ENCODE measurements at regions not wholly inside any gene's neighbourhood (a gene's known extent, or its start where the extent isn't known, plus 50 kb on each side); places are given as distances from the start of the nearest gene placed in this dataset.

DNA sequence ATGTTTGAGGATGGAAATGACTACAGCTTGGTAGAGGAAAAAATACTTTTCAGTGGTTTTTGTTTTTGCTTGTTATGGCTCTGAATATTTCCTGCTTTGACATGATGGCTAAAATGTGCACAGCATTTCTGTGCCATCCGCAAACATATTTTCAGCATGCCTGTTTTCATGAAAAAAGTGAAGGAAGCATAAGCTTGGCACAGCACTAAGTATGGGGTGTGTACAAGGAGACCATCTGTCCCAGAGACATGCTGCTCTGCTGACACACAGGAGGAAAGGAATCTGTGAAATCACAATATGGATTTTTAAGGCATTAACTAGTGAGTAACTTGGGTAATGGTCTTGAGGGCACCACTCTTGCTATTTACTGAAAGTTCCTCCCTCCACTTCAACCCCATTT is 595.5 kb downstream of the RWDD3 start:
- TF ChIP-seq Cebpa-rat (IDR thresholded peaks at IDR 0.05), result no peak
- H3K9me3 ChIP-seq, result no peaks in the 10 kb centered on the region
- H3K4me2 ChIP-seq, result no peak overlapping the region
- H3K36me3 ChIP-seq, result no peaks in the 10 kb centered on the region
- no peaks in the 10 kb centered on the region for H3K4me1 ChIP-seq
- H3K4me3 ChIP-seq, result no peak overlapping the region
- H3K27ac ChIP-seq, result no peak overlapping the region
- no peaks in the 10 kb centered on the region for H3K27me3 ChIP-seq
- no peak overlapping the region for H3K9ac ChIP-seq
- H4K20me1 ChIP-seq, result no peaks in the 10 kb centered on the region

DNA sequence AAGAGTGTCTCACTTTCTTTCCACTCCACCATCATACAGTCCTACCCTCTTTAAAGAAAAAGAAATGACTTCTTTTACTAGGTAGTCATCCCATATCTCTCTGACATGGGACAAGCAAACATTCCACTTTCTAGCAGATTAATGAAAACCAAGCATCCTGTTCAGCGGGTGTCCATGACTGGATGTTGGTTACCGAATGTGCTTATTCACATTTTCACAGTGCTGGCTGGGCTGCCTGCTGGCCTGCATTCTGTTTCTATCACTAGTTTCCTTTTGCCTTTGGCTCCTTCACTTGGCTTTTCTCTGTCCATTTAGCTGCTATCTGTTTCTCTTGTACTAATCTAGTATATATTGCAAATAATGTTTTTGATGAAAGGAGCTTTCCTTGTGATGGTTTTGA is 598.4 kb downstream of the RWDD3 start:
- H3K9me3 ChIP-seq, result no peaks in the 10 kb centered on the region; the same call in 1 of the 2 replicates
- H3K4me1 ChIP-seq, result no peaks in the 10 kb centered on the region
- H3K27me3 ChIP-seq, result no peaks in the 10 kb centered on the region
- no peak overlapping the region for H3K27ac ChIP-seq
- H4K20me1 ChIP-seq, result no peaks in the 10 kb centered on the region
- no peaks in the 10 kb centered on the region for H3K36me3 ChIP-seq
- no peak overlapping the region for H3K4me3 ChIP-seq
- no peak overlapping the region for H3K4me2 ChIP-seq
- no peak for TF ChIP-seq Cebpa-rat (IDR thresholded peaks at IDR 0.05)
- no peak overlapping the region for H3K9ac ChIP-seq

DNA sequence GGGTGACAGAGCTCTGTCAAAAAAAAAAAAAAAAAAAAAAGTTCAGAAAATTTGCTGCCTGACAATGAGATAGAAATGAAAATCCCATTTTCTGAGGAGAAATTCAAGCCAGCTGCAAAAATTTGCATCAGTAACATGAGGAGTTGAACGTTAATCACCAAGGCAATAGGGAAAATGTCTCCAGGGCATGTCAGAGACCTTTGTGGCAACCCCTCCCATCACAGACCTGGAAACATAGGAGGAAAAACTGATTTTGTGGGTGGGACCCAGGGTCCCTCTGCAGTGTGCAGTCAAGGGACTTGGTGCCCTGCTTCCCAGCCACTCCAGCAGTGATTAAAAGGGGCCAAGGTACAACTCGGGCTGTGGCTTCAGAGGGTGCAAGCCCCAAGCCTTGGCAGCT is 615.4 kb downstream of the RWDD3 start:
- Histone ChIP-seq H3K9me3 (peaks cover 11% of the 10 kb centered on the region), H3K4me2 (no peak overlapping the region), H3K27ac (no peak overlapping the region), H3K27me3 (no peaks in the 10 kb centered on the region), H3K4me1 (no peaks in the 10 kb centered on the region), H3K4me3 (no peak overlapping the region), H3K9ac (no peak overlapping the region), H4K20me1 (no peaks in the 10 kb centered on the region), H3K36me3 (no peaks in the 10 kb centered on the region)
- no peak for TF ChIP-seq Cebpa-rat (IDR thresholded peaks at IDR 0.05)

DNA sequence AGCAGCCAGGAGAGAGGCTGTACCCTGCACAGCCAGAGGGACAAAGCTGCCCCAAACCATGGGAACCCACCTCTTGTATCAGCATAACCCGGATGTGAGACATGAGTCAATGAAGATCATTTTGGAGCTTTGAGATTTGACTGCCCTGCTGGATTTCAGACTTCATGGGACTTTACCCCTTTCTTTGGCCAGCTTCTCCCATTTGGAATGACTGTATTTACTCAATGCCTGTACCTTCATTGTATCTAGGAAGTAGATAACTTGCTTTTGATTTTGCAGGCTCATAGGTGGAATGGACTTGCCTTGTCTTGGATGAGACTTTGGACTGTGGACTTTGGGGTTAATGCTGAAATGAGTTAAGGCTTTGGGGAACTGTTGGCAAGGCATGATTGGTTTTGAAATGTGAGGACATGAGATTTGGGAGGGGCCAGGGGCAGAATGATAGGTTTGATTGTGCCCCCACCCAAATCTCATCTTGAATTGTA is 616.2 kb downstream of the RWDD3 start:
- Histone ChIP-seq H3K4me2 (no peak overlapping the region), H3K4me3 (no peak overlapping the region), H3K27me3 (no peaks in the 10 kb centered on the region), H3K27ac (no peak overlapping the region), H3K9me3 (peaks cover 19% of the 10 kb centered on the region), H4K20me1 (no peaks in the 10 kb centered on the region), H3K36me3 (no peaks in the 10 kb centered on the region), H3K9ac (no peak overlapping the region), H3K4me1 (no peaks in the 10 kb centered on the region)
- TF ChIP-seq Cebpa-rat (IDR thresholded peaks at IDR 0.05), result no peak

DNA sequence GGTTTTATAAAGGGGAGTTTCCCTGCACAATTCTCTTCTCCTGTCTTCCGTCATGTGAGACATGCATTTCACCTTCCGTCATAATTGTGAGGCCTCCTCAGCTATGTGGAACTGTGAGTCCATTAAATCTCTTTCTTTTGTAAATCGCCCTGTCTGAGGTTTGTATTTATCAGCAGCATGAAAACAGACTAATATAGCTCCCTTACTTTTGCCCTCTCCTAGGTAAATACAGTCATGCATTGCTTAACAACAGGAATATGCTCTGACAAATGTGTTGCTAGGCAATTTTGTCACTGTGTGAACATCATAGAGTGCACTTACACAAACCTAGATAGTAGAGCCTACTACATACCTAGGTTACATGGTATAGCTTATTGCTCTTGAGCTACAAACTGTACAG is 616.8 kb downstream of the RWDD3 start:
- no peaks in the 10 kb centered on the region for H3K4me1 ChIP-seq
- no peak for TF ChIP-seq Cebpa-rat (IDR thresholded peaks at IDR 0.05)

DNA sequence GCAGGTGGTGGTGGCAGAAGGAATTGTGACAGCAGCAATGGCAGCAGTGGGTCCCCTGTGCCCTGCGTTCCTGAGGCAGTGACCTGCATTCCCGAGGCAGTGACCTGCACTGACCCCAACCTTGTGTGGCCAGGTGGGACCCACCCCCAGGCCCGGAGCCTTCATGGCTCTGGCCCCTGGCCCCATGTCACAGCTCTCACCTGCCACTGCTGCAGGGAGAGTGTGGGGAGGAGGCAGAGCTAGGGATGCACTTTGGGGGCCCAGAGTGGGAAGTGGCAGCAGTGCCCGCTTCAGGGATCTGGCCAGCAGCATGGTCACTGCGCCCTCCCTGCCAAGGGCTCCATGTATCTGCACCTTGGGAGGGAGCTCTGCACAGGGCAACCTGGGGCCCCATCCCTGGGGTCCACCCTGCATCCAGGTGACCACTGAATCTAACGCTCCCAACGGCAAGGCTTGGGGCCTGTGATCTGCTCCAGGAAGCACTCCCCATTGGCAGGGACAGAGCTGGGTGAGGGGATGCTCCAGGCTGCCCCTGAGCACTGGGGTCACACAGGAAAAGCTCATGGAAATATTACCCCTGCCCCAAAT is 618.6 kb downstream of the RWDD3 start:
- Histone ChIP-seq H3K36me3 (no peaks in the 10 kb centered on the region), H3K4me3 (no peak overlapping the region), H3K4me2 (no peak overlapping the region), H3K4me1 (no peaks in the 10 kb centered on the region), H3K9ac (no peak overlapping the region), H3K9me3 (peaks cover 20% of the 10 kb centered on the region), H3K27ac (no peak overlapping the region), H3K27me3 (no peaks in the 10 kb centered on the region), H4K20me1 (no peaks in the 10 kb centered on the region)
- TF ChIP-seq Cebpa-rat (IDR thresholded peaks at IDR 0.05), result no peak

More for the DNA sequence above, 616.8 kb downstream of the RWDD3 start:
- no peak overlapping the region for H3K27ac ChIP-seq
- H3K36me3 ChIP-seq, result no peaks in the 10 kb centered on the region
- H3K9me3 ChIP-seq, result peaks cover 20% of the 10 kb centered on the region
- no peaks in the 10 kb centered on the region for H3K27me3 ChIP-seq
- no peak overlapping the region for H3K4me2 ChIP-seq
- H4K20me1 ChIP-seq, result no peaks in the 10 kb centered on the region
- no peak overlapping the region for H3K9ac ChIP-seq
- H3K4me3 ChIP-seq, result no peak overlapping the region

DNA sequence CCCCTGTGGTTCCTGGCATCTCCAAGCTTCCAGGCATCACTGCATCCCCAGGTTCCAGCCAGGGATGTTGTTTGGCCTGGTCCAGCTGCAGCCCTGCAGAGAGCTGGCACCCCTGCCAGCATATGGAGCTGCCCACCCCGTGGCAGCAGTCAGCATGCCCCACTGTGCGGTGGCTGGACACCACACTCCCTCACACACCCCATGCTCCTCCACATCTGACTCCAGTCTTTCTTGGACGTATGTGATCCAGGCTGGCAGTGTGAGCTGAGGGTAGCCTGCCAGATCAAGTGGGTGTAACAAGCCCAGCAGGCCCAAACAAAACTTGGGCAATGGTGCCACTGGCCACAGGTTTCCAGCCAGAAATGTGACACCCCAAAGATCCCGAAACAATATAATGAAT is 620.4 kb downstream of the RWDD3 start:
- H3K4me3 ChIP-seq, result no peak overlapping the region
- no peak overlapping the region for H3K4me2 ChIP-seq
- H3K9ac ChIP-seq, result no peak overlapping the region
- no peak overlapping the region for H3K27ac ChIP-seq
- H3K27me3 ChIP-seq, result no peaks in the 10 kb centered on the region
- H3K4me1 ChIP-seq, result no peaks in the 10 kb centered on the region
- H3K36me3 ChIP-seq, result no peaks in the 10 kb centered on the region
- TF ChIP-seq Cebpa-rat (IDR thresholded peaks at IDR 0.05), result no peak
- peaks cover 20% of the 10 kb centered on the region for H3K9me3 ChIP-seq
- H4K20me1 ChIP-seq, result no peaks in the 10 kb centered on the region

DNA sequence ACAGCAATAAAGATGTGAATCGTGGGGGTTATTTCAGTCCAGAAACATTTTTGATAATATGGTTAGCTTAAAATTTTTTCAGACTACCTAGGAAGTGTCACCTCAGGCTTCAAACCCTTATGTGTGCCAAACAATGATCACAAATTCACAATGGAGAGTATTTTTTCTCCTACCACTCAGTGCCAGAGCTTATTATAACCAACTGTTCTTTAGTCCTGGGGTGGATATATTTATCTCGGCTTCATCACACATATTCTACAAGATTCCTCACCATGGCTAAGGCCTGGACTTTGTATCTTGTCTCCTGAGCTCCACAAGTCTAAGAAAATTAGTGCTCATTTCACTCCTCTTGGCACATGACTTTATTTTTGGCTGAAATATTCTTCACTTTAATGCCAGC is 629.1 kb downstream of the RWDD3 start:
- H4K20me1 ChIP-seq, result no peaks in the 10 kb centered on the region
- H3K27me3 ChIP-seq, result no peaks in the 10 kb centered on the region
- no peaks in the 10 kb centered on the region for H3K4me1 ChIP-seq
- no peaks in the 10 kb centered on the region for H3K9me3 ChIP-seq
- H3K9ac ChIP-seq, result no peak overlapping the region
- H3K4me2 ChIP-seq, result no peak overlapping the region
- H3K4me3 ChIP-seq, result no peak overlapping the region
- no peaks in the 10 kb centered on the region for H3K36me3 ChIP-seq
- TF ChIP-seq Cebpa-rat (IDR thresholded peaks at IDR 0.05), result no peak
- H3K27ac ChIP-seq, result no peak overlapping the region

DNA sequence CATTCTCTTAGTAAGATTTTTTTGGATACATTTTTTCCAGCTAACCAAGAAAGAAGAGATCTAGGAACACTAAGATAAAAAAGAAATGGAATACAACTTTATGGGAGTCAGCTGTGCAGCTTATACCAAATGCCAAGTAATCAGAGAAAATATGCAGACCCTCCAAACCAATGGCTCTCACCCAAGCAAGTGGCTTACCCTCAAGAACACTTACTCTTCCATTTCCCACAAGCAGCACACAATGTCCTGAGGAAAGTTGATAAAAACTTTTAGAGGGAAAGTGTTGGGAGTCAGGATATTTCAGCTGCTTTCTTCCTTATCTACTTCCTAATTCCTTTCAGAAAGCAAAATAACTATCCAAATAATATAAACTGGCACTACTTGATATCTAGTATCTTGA is 631.8 kb downstream of the RWDD3 start:
- no peak overlapping the region for H3K9ac ChIP-seq
- H3K4me1 ChIP-seq, result no peaks in the 10 kb centered on the region
- H3K36me3 ChIP-seq, result no peaks in the 10 kb centered on the region
- no peak for TF ChIP-seq Cebpa-rat (IDR thresholded peaks at IDR 0.05)
- no peak overlapping the region for H3K4me2 ChIP-seq
- no peak overlapping the region for H3K27ac ChIP-seq
- H3K9me3 ChIP-seq, result no peaks in the 10 kb centered on the region
- no peaks in the 10 kb centered on the region for H4K20me1 ChIP-seq
- H3K4me3 ChIP-seq, result no peak overlapping the region
- no peaks in the 10 kb centered on the region for H3K27me3 ChIP-seq

DNA sequence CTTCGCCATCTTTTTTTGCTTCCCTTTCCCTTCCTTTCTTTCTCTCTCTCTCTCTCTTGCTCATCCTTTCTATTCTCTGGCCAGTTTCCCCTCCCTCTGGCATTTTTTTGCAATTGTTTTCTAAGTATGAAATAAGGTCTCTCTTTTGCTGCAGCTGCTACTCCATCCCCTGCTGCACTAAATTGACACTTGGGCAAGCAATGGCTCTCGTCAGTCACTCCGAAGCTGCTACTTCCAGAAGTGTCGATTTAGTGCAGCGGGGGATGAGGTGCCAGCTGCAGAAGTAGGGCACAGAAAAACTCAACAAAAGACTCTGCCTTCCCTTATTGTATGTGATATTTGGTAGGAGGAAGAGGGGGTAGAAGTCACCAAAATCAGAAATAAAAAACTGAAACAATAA is 642.3 kb downstream of the RWDD3 start:
- no peak overlapping the region for H3K4me3 ChIP-seq
- no peaks in the 10 kb centered on the region for H3K27me3 ChIP-seq
- no peak for TF ChIP-seq Cebpa-rat (IDR thresholded peaks at IDR 0.05)

More for the DNA sequence above, 642.3 kb downstream of the RWDD3 start:
- Histone ChIP-seq H4K20me1 (no peaks in the 10 kb centered on the region), H3K4me1 (no peaks in the 10 kb centered on the region), H3K27ac (no peak overlapping the region), H3K9ac (no peak overlapping the region), H3K36me3 (no peaks in the 10 kb centered on the region), H3K4me2 (no peak overlapping the region), H3K9me3 (peaks cover 10% of the 10 kb centered on the region; the same call in 1 of the 2 replicates)
